Astrocyte of the cerebellum (primary cell): ENCODE measurements at regions not wholly inside any gene's neighbourhood (a gene's known extent, or its start where the extent isn't known, plus 50 kb on each side); places are given as distances from the start of the nearest gene placed in this dataset.

Source experiments
- DNase-seq: peaks from one replicate; pipeline ENCODE4 v3.0.0-alpha.2; 2011; ENCODE audit warnings: low read depth
- H3K4me3 ChIP-seq: 2 replicates; pipeline ENCODE4 v1.5.1; 2011; ENCODE audit warnings: mild to moderate bottlenecking, low read depth, low read length, moderate library complexity
- CTCF ChIP-seq: IDR thresholded peaks from 2 replicates; pipeline ENCODE4 v1.5.1; 2012; ENCODE audit warnings: low read length, low read depth, moderate library complexity, mild to moderate bottlenecking; ENCODE audit errors: missing control alignments
- in situ Hi-C: cut with HindIII; loops from 2 replicates; pipeline ENCODE4 v1.10.0; 2017; ENCODE audit warnings: low sequenced_read_pairs

GRCh38 chr5:36523450-36523849 lies 83.0 kb upstream of the SLC1A3 start:
- in situ Hi-C loops: loop anchor here (25.0 kb wide), 1 partner anchor 111 kb away; no protein-coding TSS in a partner anchor
- no peak for DNase-seq
- TF ChIP-seq CTCF: no peak

GRCh38 chr5:36523926-36524325 lies 82.5 kb upstream of the SLC1A3 start:
- DNase-seq: peak; percentile 57
- no peak for TF ChIP-seq CTCF
- in situ Hi-C loops: loop anchor here (25.0 kb wide), 1 partner anchor 112 kb away; no protein-coding TSS in a partner anchor
- no peak overlapping the region for H3K4me3 ChIP-seq

More at GRCh38 chr5:36523450-36523849, 83.0 kb upstream of the SLC1A3 start:
- H3K4me3 ChIP-seq: no peak overlapping the region

- no peak for TF ChIP-seq CTCF
- no peak overlapping the region for H3K4me3 ChIP-seq
- DNase-seq: no peak
- in situ Hi-C loops: no loop called here
These were observed 79.9 kb upstream of the SLC1A3 start for GRCh38 chr5:36526537-36526936.

DNA sequence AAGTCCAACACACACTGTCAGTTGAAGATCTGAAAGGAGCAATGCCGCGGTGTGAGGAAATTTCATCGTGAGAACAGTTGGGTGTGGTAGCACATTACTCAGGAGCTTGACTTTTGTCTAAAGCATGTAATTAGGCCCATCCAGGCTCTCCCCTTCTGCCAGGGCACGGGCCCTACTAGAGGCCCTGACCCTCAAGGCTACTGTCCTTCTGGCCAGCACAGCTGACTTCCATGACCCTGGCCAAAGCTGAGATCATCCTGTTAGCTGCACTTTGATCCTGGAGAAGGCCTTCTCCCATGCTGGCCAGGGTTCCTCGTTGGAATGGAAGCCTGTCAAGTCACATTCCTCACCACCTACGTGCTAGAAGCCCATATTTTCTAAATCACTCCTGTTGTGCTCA lies 77.8 kb upstream of the SLC1A3 start:
- H3K4me3 ChIP-seq: no peak overlapping the region
- in situ Hi-C loops: no loop called here
- no peak for DNase-seq
- no peak for TF ChIP-seq CTCF

DNA sequence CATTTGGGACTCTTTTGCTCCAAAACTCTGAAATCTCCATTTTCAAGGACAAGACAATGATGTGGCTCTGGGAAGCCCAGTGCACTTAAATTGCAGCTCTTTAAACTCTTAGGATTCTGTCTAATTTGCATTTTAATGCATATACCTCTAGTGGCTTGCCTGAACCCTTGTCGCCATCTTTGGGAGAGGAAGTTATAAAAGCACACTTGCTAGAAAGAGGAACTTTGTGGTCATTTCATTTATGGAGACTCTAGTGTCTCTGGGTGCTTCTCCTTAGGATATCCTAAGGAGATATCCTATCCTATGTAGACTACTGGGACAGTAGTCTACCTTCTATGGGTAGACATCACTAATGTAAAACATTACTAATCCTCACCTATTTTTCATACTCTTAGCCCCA lies 77.3 kb upstream of the SLC1A3 start:
- no peak overlapping the region for H3K4me3 ChIP-seq
- TF ChIP-seq CTCF: no peak
- DNase-seq: no peak
- in situ Hi-C loops: no loop called here

- no peak overlapping the region for H3K4me3 ChIP-seq
- in situ Hi-C loops: no loop called here
- DNase-seq: peak; percentile 54
- TF ChIP-seq CTCF: no peak
These were observed 76.2 kb upstream of the SLC1A3 start for GRCh38 chr5:36530215-36530614.

DNA sequence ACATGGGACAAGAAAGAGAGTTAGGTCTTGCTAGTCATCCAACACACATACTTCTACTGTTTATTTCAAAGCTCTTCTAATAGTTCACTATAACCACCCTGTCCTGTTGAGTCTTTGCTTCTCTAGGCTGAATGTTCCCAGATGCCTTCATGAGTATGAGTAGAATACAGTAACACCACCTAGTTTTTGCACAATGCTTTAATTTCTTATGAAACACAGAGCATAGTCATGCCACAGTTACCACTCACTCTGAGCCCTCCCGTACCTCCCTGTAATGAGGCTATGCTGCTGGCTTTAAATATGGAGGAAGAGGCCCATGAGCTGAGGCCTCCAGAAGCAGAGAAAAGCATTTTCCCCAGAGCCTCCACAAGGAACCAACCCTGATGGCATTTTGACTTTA lies 75.0 kb upstream of the SLC1A3 start:
- DNase-seq: no peak
- in situ Hi-C loops: no loop called here
- H3K4me3 ChIP-seq: no peak overlapping the region
- TF ChIP-seq CTCF: no peak
